ENCODE measurements at regions not wholly inside any gene's neighbourhood (a gene's known extent, or its start where the extent isn't known, plus 50 kb on each side); places are given as distances from the start of the nearest gene placed in this dataset.

GRCh38 chr4:96523611-96524010 lies 683.7 kb downstream of the PDHA2 start:
- peaks cover 15% of the 10 kb centered on the region for H3K4me1 Mint-ChIP-seq
- no peak overlapping the region for H3K27ac Mint-ChIP-seq
- H3K36me3 Mint-ChIP-seq (ENCODE audit: low read depth) = no peaks in the 10 kb centered on the region
- no peaks in the 10 kb centered on the region for H3K27me3 Mint-ChIP-seq (ENCODE audit: low read depth)
- H3K9me3 Mint-ChIP-seq = no peaks in the 10 kb centered on the region
- no peak overlapping the region for H3K4me3 Mint-ChIP-seq
- no peak for TF ChIP-seq CTCF (IDR thresholded peaks at IDR 0.05; ENCODE audit: unreplicated experiment in 3 of 3)

- H3K9me3 Mint-ChIP-seq = no peaks in the 10 kb centered on the region
- H3K4me1 Mint-ChIP-seq = peaks cover 15% of the 10 kb centered on the region
- H3K36me3 Mint-ChIP-seq (ENCODE audit: low read depth) = no peaks in the 10 kb centered on the region
- TF ChIP-seq CTCF (IDR thresholded peaks at IDR 0.05; ENCODE audit: unreplicated experiment in 3 of 3) = no peak
- no peak overlapping the region for H3K4me3 Mint-ChIP-seq
- H3K27ac Mint-ChIP-seq = no peak overlapping the region
- no peaks in the 10 kb centered on the region for H3K27me3 Mint-ChIP-seq (ENCODE audit: low read depth)
Measured at GRCh38 chr4:96524311-96524875, 684.5 kb downstream of the PDHA2 start.

GRCh38 chr4:96525898-96526297 lies 686.0 kb downstream of the PDHA2 start:
- no peaks in the 10 kb centered on the region for H3K36me3 Mint-ChIP-seq (ENCODE audit: low read depth)
- H3K4me3 Mint-ChIP-seq = no peak overlapping the region
- H3K27me3 Mint-ChIP-seq (ENCODE audit: low read depth) = no peaks in the 10 kb centered on the region
- no peaks in the 10 kb centered on the region for H3K9me3 Mint-ChIP-seq
- peaks cover 15% of the 10 kb centered on the region for H3K4me1 Mint-ChIP-seq
- TF ChIP-seq CTCF (IDR thresholded peaks at IDR 0.05; ENCODE audit: unreplicated experiment in 3 of 3) = no peak
- peak overlapping the region in 2 of 3 experiments; percentile 24 to 48 for H3K27ac Mint-ChIP-seq

- H3K36me3 Mint-ChIP-seq (ENCODE audit: low read depth) = no peaks in the 10 kb centered on the region
- H3K4me1 Mint-ChIP-seq = peaks cover 15% of the 10 kb centered on the region
- H3K27me3 Mint-ChIP-seq (ENCODE audit: low read depth) = no peaks in the 10 kb centered on the region
- TF ChIP-seq CTCF (IDR thresholded peaks at IDR 0.05; ENCODE audit: unreplicated experiment in 3 of 3) = no peak
- H3K4me3 Mint-ChIP-seq = no peak overlapping the region
- no peak overlapping the region for H3K27ac Mint-ChIP-seq
- H3K9me3 Mint-ChIP-seq = no peaks in the 10 kb centered on the region
Measured at GRCh38 chr4:96526625-96527024, 686.7 kb downstream of the PDHA2 start.

GRCh38 chr4:96531836-96532235 lies 691.9 kb downstream of the PDHA2 start:
- H3K9me3 Mint-ChIP-seq = no peaks in the 10 kb centered on the region
- TF ChIP-seq CTCF (IDR thresholded peaks at IDR 0.05; ENCODE audit: unreplicated experiment in 3 of 3) = no peak

GRCh38 chr4:96543346-96543745 lies 703.5 kb downstream of the PDHA2 start:
- Mint-ChIP-seq H3K4me1 (no peaks in the 10 kb centered on the region), H3K27ac (no peak overlapping the region), H3K4me3 (no peak overlapping the region), H3K36me3 (ENCODE audit: low read depth) (no peaks in the 10 kb centered on the region), H3K27me3 (ENCODE audit: low read depth) (no peaks in the 10 kb centered on the region), H3K9me3 (no peaks in the 10 kb centered on the region)
- no peak for TF ChIP-seq CTCF (IDR thresholded peaks at IDR 0.05; ENCODE audit: unreplicated experiment in 3 of 3)

More at GRCh38 chr4:96531836-96532235, 691.9 kb downstream of the PDHA2 start:
- no peaks in the 10 kb centered on the region for H3K36me3 Mint-ChIP-seq (ENCODE audit: low read depth)
- H3K4me1 Mint-ChIP-seq = no peaks in the 10 kb centered on the region
- no peak overlapping the region for H3K27ac Mint-ChIP-seq
- no peaks in the 10 kb centered on the region for H3K27me3 Mint-ChIP-seq (ENCODE audit: low read depth)
- no peak overlapping the region for H3K4me3 Mint-ChIP-seq
